HEK293 (cell line): ENCODE measurements at regions not wholly inside any gene's neighbourhood (a gene's known extent, or its start where the extent isn't known, plus 50 kb on each side); places are given as distances from the start of the nearest gene placed in this dataset.

Experiments
- ATF2 ChIP-seq: fragments of 450-650 bp; formaldehyde crosslinking; IDR thresholded peaks from 2 replicates; pipeline ENCODE4 v1.5.1; 2016; ENCODE audit warnings: missing biosample characterization, missing genetic modification characterization, low read depth
- GFI1B ChIP-seq: fragments of 450-650 bp; formaldehyde crosslinking; IDR thresholded peaks from 2 replicates; pipeline ENCODE4 v1.5.1; 2016; ENCODE audit warnings: missing biosample characterization, missing genetic modification characterization
- IKZF3 ChIP-seq: fragments of 450-650 bp; IDR thresholded peaks from 2 replicates; pipeline ENCODE4 v1.5.0; 2018; ENCODE audit warnings: missing biosample characterization, mild to moderate bottlenecking, missing genetic modification characterization, moderate library complexity
- MEIS1 ChIP-seq: sonication (generic); formaldehyde crosslinking; IDR thresholded peaks from 2 replicates; pipeline ENCODE4 v1.8.1; 2022; ENCODE audit warnings: missing genetic modification reagents, mild to moderate bottlenecking, borderline replicate concordance
- PATZ1 ChIP-seq: fragments of 450-650 bp; formaldehyde crosslinking; IDR thresholded peaks from 2 replicates; pipeline ENCODE4 v1.5.1; 2016; ENCODE audit warnings: missing biosample characterization, missing genetic modification characterization
- PBX3 ChIP-seq: sonication (generic); formaldehyde crosslinking; IDR thresholded peaks from 2 replicates; pipeline ENCODE4 v1.8.1; 2022; ENCODE audit warnings: mild to moderate bottlenecking, moderate library complexity, missing genetic modification reagents
- REST ChIP-seq: fragments of 450-650 bp; formaldehyde crosslinking; IDR thresholded peaks from 2 replicates; pipeline ENCODE4 v1.5.1; 2016; ENCODE audit warnings: missing biosample characterization, missing genetic modification characterization
- SP3 ChIP-seq: fragments of 450-650 bp; formaldehyde crosslinking; IDR thresholded peaks from 2 replicates; pipeline ENCODE4 v1.5.1; 2016; ENCODE audit warnings: missing biosample characterization, missing genetic modification characterization
- ZBTB1 ChIP-seq: fragments of 450-650 bp; formaldehyde crosslinking; IDR thresholded peaks from 2 replicates; pipeline ENCODE4 v1.5.1; 2016; ENCODE audit warnings: missing biosample characterization, missing genetic modification characterization
- ZFHX2 ChIP-seq: fragments of 450-650 bp; formaldehyde crosslinking; conservative IDR thresholded peaks from 2 replicates; pipeline ENCODE4 v1.5.1; 2016; ENCODE audit warnings: missing biosample characterization, missing genetic modification characterization
- ZNF10 ChIP-seq: fragments of 450-650 bp; formaldehyde crosslinking; IDR thresholded peaks from 2 replicates; pipeline ENCODE4 v1.5.1; 2017; ENCODE audit warnings: missing biosample characterization, missing genetic modification characterization
- ZNF155 ChIP-seq: fragments of 450-650 bp; formaldehyde crosslinking; IDR thresholded peaks from 2 replicates; pipeline ENCODE4 v1.5.1; 2016; ENCODE audit warnings: missing biosample characterization, missing genetic modification characterization
- ZNF169 ChIP-seq: fragments of 450-650 bp; formaldehyde crosslinking; IDR thresholded peaks from 2 replicates; pipeline ENCODE4 v1.5.1; 2016; ENCODE audit warnings: missing biosample characterization, missing genetic modification characterization
- ZNF23 ChIP-seq: fragments of 450-650 bp; formaldehyde crosslinking; IDR thresholded peaks from 2 replicates; pipeline ENCODE4 v1.5.1; 2016; ENCODE audit warnings: missing biosample characterization, missing genetic modification characterization, borderline replicate concordance
- ZNF354C ChIP-seq: fragments of 450-650 bp; formaldehyde crosslinking; IDR thresholded peaks from 2 replicates; pipeline ENCODE4 v1.5.1; 2016; ENCODE audit warnings: missing biosample characterization, missing genetic modification characterization, low read depth, borderline replicate concordance
- ZNF404 ChIP-seq: fragments of 450-650 bp; formaldehyde crosslinking; IDR thresholded peaks from 2 replicates; pipeline ENCODE4 v1.5.1; 2017; ENCODE audit warnings: missing biosample characterization, missing genetic modification characterization
- ZNF426 ChIP-seq: fragments of 450-650 bp; formaldehyde crosslinking; IDR thresholded peaks from 2 replicates; pipeline ENCODE4 v1.5.1; 2017; ENCODE audit warnings: missing biosample characterization, missing genetic modification characterization, mild to moderate bottlenecking, inconsistent platforms, moderate library complexity
- ZNF449 ChIP-seq: fragments of 450-650 bp; formaldehyde crosslinking; IDR thresholded peaks from 2 replicates; pipeline ENCODE4 v1.5.1; 2017; ENCODE audit warnings: missing biosample characterization, mild to moderate bottlenecking, missing genetic modification characterization, moderate library complexity
- ZNF513 ChIP-seq: fragments of 450-650 bp; IDR thresholded peaks from 2 replicates; pipeline ENCODE4 v1.5.1; 2018; ENCODE audit warnings: missing biosample characterization, missing genetic modification characterization
- ZNF558 ChIP-seq: fragments of 450-650 bp; formaldehyde crosslinking; IDR thresholded peaks from 2 replicates; pipeline ENCODE4 v1.5.1; 2016; ENCODE audit warnings: missing biosample characterization, missing genetic modification characterization
- ZNF560 ChIP-seq: fragments of 450-650 bp; formaldehyde crosslinking; IDR thresholded peaks from 2 replicates; pipeline ENCODE4 v1.5.1; 2017; ENCODE audit warnings: missing biosample characterization, missing genetic modification characterization, borderline replicate concordance
- ZNF571 ChIP-seq: fragments of 450-650 bp; formaldehyde crosslinking; IDR thresholded peaks from 2 replicates; pipeline ENCODE4 v1.5.0; 2017; ENCODE audit warnings: missing biosample characterization, missing genetic modification characterization
- ZNF610 ChIP-seq: fragments of 450-650 bp; formaldehyde crosslinking; IDR thresholded peaks from 2 replicates; pipeline ENCODE4 v1.5.1; 2016; ENCODE audit warnings: missing biosample characterization, missing genetic modification characterization, borderline replicate concordance
- ZNF624 ChIP-seq: fragments of 450-650 bp; formaldehyde crosslinking; IDR thresholded peaks from 2 replicates; pipeline ENCODE4 v1.5.1; 2017; ENCODE audit warnings: missing biosample characterization, missing genetic modification characterization
- ZNF629 ChIP-seq: fragments of 450-650 bp; formaldehyde crosslinking; IDR thresholded peaks from 2 replicates; pipeline ENCODE4 v1.5.1; 2017; ENCODE audit warnings: missing biosample characterization, missing genetic modification characterization
- ZNF658 ChIP-seq: fragments of 450-650 bp; formaldehyde crosslinking; IDR thresholded peaks from 2 replicates; pipeline ENCODE4; 2016; ENCODE audit warnings: missing biosample characterization, missing genetic modification characterization
- ZNF677 ChIP-seq: fragments of 450-650 bp; IDR thresholded peaks from 2 replicates; pipeline ENCODE4 v1.5.0; 2018; ENCODE audit warnings: missing biosample characterization, mild to moderate bottlenecking, missing genetic modification characterization, moderate library complexity
- ZNF701 ChIP-seq: fragments of 450-650 bp; formaldehyde crosslinking; IDR thresholded peaks from 2 replicates; pipeline ENCODE4 v1.5.1; 2016; ENCODE audit warnings: missing biosample characterization, missing genetic modification characterization
- ZNF704 ChIP-seq: fragments of 450-650 bp; formaldehyde crosslinking; IDR thresholded peaks from 2 replicates; pipeline ENCODE4 v1.5.1; 2016; ENCODE audit warnings: missing biosample characterization, missing genetic modification characterization

- 0 out of 2 replicates have a peak, but pooled peaks have one; percentile 26 for TF ChIP-seq SP3 (tag by site-specific recombination)
- TF ChIP-seq PBX3 (CRISPR knock-in tag) = no peak
- no peak for TF ChIP-seq GFI1B
- no peak for TF ChIP-seq MEIS1 (CRISPR knock-in tag)
- no peak for TF ChIP-seq ZNF571 (tag by site-specific recombination)
- TF ChIP-seq ATF2 = peak; percentile 92
- no peak for TF ChIP-seq ZNF404 (tag by site-specific recombination)
- TF ChIP-seq ZNF610 (tag by site-specific recombination) = peak; percentile 57; the same call in 1 of the 2 replicates
- no peak for TF ChIP-seq ZNF704
- TF ChIP-seq ZNF658 = no peak
- TF ChIP-seq ZNF10 (tag by site-specific recombination) = no peak
- peak; percentile 93 for TF ChIP-seq ZNF629 (tag by site-specific recombination)
- TF ChIP-seq ZNF560 (tag by site-specific recombination) = no peak
- no peak for TF ChIP-seq ZNF169 (tag by site-specific recombination)
- peak; percentile 86 for TF ChIP-seq ZFHX2
- no peak for TF ChIP-seq ZNF155 (tag by site-specific recombination)
- no peak for TF ChIP-seq ZNF624 (tag by site-specific recombination)
- TF ChIP-seq IKZF3 (tag by site-specific recombination) = peak; percentile 95
- TF ChIP-seq ZNF677 (tag by site-specific recombination) = no peak
- peak; percentile 24; the same call in 1 of the 2 replicates for TF ChIP-seq REST (tag by site-specific recombination)
- no peak for TF ChIP-seq ZNF354C
- no peak for TF ChIP-seq ZNF513
- no peak; the same call in 1 of the 2 replicates for TF ChIP-seq PATZ1 (tag by site-specific recombination)
- TF ChIP-seq ZNF449 (tag by site-specific recombination) = peak; percentile 49
- TF ChIP-seq ZNF23 = no peak
- TF ChIP-seq ZBTB1 (tag by site-specific recombination) = no peak
- TF ChIP-seq ZNF701 = no peak
- TF ChIP-seq ZNF558 (tag by site-specific recombination) = no peak
- no peak for TF ChIP-seq ZNF426 (tag by site-specific recombination)
Observed at GRCh38 chr5:15008476-15008875, 136.9 kb upstream of the ANKH start (continued).
